ENCODE measurements at regions not wholly inside any gene's neighbourhood (a gene's known extent, or its start where the extent isn't known, plus 50 kb on each side); places are given as distances from the start of the nearest gene placed in this dataset.

DNA sequence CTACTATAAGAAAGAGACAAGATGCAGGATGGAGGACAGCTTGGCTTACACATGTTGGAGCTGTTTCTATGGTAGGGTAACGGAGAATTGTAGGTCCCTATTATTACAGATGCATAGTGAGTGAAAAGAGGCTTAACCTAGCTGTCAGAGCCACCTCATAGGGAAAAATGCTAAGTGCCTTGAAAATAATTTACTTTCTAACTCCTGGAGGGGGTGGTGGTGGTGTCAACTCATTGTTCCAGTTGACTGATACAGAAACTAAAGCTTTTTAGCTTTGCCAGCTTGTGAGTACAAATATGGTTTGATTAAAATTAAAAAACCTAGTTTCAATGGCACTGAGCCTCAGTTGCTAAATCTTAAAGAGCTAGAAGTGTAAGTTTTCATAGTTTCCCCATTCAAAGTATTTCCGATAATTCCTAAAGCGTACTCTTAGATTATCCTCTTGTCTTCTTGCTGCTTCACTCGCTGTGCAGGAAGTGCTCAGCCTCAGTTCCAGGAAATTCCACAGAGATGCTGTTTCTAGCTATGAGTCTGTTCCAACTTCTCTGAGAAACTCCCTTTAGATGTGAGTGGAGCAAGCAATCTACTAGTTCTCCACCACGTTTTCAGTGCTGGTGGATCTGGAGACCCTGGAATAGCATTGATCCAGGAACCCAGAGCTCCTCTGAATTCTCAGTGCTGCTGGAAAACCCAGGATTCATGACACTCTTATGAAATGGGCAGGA is 265.2 kb downstream of the DMAC1 start (continued):
- TF ChIP-seq, protein P1, sequence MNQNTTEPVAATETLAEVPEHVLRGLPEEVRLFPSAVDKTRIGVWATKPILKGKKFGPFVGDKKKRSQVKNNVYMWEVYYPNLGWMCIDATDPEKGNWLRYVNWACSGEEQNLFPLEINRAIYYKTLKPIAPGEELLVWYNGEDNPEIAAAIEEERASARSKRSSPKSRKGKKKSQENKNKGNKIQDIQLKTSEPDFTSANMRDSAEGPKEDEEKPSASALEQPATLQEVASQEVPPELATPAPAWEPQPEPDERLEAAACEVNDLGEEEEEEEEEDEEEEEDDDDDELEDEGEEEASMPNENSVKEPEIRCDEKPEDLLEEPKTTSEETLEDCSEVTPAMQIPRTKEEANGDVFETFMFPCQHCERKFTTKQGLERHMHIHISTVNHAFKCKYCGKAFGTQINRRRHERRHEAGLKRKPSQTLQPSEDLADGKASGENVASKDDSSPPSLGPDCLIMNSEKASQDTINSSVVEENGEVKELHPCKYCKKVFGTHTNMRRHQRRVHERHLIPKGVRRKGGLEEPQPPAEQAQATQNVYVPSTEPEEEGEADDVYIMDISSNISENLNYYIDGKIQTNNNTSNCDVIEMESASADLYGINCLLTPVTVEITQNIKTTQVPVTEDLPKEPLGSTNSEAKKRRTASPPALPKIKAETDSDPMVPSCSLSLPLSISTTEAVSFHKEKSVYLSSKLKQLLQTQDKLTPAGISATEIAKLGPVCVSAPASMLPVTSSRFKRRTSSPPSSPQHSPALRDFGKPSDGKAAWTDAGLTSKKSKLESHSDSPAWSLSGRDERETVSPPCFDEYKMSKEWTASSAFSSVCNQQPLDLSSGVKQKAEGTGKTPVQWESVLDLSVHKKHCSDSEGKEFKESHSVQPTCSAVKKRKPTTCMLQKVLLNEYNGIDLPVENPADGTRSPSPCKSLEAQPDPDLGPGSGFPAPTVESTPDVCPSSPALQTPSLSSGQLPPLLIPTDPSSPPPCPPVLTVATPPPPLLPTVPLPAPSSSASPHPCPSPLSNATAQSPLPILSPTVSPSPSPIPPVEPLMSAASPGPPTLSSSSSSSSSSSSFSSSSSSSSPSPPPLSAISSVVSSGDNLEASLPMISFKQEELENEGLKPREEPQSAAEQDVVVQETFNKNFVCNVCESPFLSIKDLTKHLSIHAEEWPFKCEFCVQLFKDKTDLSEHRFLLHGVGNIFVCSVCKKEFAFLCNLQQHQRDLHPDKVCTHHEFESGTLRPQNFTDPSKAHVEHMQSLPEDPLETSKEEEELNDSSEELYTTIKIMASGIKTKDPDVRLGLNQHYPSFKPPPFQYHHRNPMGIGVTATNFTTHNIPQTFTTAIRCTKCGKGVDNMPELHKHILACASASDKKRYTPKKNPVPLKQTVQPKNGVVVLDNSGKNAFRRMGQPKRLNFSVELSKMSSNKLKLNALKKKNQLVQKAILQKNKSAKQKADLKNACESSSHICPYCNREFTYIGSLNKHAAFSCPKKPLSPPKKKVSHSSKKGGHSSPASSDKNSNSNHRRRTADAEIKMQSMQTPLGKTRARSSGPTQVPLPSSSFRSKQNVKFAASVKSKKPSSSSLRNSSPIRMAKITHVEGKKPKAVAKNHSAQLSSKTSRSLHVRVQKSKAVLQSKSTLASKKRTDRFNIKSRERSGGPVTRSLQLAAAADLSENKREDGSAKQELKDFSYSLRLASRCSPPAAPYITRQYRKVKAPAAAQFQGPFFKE (tag by site-specific recombination; IDR thresholded peaks at IDR 0.05; ENCODE audit: borderline replicate concordance): no peak
- no peak for TF ChIP-seq ZNF658 (tag by site-specific recombination; IDR thresholded peaks at IDR 0.05)
- no peak for TF ChIP-seq SP2 (tag by site-specific recombination; IDR thresholded peaks at IDR 0.05)
- no peak for TF ChIP-seq ZNF629 (tag by site-specific recombination; IDR thresholded peaks at IDR 0.05)
- TF ChIP-seq, protein P2, sequence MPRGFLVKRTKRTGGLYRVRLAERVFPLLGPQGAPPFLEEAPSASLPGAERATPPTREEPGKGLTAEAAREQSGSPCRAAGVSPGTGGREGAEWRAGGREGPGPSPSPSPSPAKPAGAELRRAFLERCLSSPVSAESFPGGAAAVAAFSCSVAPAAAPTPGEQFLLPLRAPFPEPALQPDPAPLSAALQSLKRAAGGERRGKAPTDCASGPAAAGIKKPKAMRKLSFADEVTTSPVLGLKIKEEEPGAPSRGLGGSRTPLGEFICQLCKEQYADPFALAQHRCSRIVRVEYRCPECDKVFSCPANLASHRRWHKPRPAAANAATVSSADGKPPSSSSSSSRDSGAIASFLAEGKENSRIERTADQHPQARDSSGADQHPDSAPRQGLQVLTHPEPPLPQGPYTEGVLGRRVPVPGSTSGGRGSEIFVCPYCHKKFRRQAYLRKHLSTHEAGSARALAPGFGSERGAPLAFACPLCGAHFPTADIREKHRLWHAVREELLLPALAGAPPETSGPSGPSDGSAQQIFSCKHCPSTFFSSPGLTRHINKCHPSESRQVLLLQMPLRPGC (tag by site-specific recombination; IDR thresholded peaks at IDR 0.05): no peak
- no peak for TF ChIP-seq ZNF423 (tag by site-specific recombination; IDR thresholded peaks at IDR 0.05)
- TF ChIP-seq, protein P3, sequence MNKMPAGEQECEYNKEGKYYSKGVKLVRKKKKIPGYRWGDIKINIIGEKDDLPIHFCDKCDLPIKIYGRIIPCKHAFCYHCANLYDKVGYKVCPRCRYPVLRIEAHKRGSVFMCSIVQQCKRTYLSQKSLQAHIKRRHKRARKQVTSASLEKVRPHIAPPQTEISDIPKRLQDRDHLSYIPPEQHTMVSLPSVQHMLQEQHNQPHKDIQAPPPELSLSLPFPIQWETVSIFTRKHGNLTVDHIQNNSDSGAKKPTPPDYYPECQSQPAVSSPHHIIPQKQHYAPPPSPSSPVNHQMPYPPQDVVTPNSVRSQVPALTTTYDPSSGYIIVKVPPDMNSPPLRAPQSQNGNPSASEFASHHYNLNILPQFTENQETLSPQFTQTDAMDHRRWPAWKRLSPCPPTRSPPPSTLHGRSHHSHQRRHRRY (tag by site-specific recombination; IDR thresholded peaks at IDR 0.05): no peak
- TF ChIP-seq SETDB1 (IDR thresholded peaks at IDR 0.05; ENCODE audit: insufficient read length, low read length): no peak

DNA sequence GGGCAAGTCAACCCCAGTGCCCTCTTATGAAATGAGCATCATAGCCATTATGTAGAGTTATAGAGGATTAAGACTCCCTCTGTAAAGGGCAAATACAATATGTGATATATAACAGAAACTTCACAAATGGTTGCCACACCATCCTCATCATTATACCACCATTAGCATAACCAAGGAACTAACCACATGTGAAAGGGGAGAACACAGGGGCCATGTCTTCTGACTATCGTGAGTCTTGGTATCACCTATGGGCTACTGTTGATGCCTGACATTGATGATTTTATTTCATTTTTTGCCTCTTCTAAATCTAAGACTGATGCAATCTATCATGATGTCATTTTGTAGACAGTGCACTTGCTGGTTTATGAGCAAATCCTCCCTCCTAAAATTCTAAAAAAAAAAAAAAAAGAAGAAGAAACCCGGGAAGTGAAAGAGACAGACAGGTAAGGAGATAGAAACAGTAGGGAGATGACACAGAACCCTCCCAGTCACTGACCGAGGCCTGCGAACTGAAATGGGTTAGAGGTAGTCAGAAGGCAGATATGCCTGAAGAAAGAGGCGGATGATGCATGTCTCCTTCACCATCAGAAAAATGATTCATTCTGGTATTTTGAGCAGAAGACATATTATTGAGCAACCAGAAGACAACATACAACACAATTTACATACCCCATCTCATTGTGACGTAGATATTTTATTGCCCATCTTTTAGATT is 266.0 kb downstream of the DMAC1 start:
- TF ChIP-seq, protein P4, sequence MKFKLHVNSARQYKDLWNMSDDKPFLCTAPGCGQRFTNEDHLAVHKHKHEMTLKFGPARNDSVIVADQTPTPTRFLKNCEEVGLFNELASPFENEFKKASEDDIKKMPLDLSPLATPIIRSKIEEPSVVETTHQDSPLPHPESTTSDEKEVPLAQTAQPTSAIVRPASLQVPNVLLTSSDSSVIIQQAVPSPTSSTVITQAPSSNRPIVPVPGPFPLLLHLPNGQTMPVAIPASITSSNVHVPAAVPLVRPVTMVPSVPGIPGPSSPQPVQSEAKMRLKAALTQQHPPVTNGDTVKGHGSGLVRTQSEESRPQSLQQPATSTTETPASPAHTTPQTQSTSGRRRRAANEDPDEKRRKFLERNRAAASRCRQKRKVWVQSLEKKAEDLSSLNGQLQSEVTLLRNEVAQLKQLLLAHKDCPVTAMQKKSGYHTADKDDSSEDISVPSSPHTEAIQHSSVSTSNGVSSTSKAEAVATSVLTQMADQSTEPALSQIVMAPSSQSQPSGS (tag by site-specific recombination; IDR thresholded peaks at IDR 0.05; ENCODE audit: low read depth): 0 out of 2 replicates have a peak, but pooled peaks have one; percentile 17
- TF ChIP-seq ZNF211 (tag by site-specific recombination; IDR thresholded peaks at IDR 0.05; ENCODE audit: low read depth): no peak
- no peaks in the 10 kb centered on the region for H3K36me3 ChIP-seq (ENCODE audit: control insufficient read depth in 2 of 2, insufficient read depth in 1 of 2, low read length in 2 of 2)
- POLR2A ChIA-PET: no interaction called here
- no peak overlapping the region for H3K4me3 ChIP-seq (ENCODE audit: low read depth, low read length)
- H3K27ac ChIP-seq (ENCODE audit: extremely low read depth, low read depth, low read length): no peak overlapping the region
- no peaks in the 10 kb centered on the region for H3K9me3 ChIP-seq (ENCODE audit: control insufficient read depth, insufficient read depth, low read depth, low read length)
- no peaks in the 10 kb centered on the region for H3K4me1 ChIP-seq (ENCODE audit: control insufficient read depth, insufficient read depth, low read length)
- CTCF ChIA-PET: interaction anchor here (0.6 to 2.4 kb wide), 3 partner anchors 132 to 481 kb away, joined by 5 to 16 read pairs (median 5); no protein-coding TSS in a partner anchor

Data from HEK293 (cell line).